Amniotic stem cell (primary cell): ENCODE measurements at regions not wholly inside any gene's neighbourhood (a gene's known extent, or its start where the extent isn't known, plus 50 kb on each side); places are given as distances from the start of the nearest gene placed in this dataset.
"Not testable (repeated sequence)": the region's sequence is repeated elsewhere in the genome, so short reads cannot be mapped to it uniquely, and the experiment has no call there.

Experiments
- DNase-seq: peaks from one replicate; lab custom pipeline; 2025; lab: John Stamatoyannopoulos, UW

DNA sequence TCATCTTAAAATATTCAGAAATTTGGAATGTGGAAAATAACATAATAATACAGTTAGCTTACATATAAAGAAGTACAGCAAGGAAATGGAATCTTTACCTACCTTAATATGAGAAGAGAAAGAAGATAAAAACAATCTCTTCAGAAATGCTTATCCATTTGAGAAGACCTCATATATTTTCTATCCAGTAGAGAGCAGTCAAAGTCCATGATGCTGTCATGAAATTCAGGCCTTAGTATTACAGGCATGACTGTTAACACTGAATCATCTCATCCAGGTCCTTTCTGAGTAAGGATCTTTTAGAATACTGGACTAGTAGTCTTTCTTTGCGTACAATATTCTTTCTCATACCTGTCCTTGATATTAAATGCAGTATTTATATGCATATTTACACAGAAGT, 713.4 kb downstream of the CD109 start:
- DNase-seq: peak; percentile 62

DNA sequence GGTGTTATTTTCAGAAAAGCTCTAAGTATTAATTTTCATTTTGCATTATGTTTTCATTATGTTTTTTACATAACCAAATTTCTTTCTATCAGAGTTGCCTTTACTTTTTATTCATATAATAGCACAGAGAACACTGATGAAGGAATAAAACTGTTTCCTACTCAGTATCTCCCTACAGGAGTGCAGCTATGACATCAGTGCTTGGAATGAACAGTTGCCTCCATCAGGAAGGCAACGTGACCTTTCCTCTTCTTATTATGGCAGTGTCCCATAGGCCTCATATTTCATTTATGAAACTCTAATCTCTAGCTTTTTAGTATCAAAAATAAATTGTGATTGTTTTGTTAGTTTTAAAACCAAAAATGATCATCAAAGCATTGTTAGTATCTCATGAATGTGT, 712.8 kb downstream of the CD109 start:
- DNase-seq: no peak

- DNase-seq: no peak
These were observed 708.4 kb downstream of the CD109 start for GRCh38 chr6:74404366-74404765.

GRCh38 chr6:74402781-74403180, 706.8 kb downstream of the CD109 start:
- DNase-seq: no peak

DNA sequence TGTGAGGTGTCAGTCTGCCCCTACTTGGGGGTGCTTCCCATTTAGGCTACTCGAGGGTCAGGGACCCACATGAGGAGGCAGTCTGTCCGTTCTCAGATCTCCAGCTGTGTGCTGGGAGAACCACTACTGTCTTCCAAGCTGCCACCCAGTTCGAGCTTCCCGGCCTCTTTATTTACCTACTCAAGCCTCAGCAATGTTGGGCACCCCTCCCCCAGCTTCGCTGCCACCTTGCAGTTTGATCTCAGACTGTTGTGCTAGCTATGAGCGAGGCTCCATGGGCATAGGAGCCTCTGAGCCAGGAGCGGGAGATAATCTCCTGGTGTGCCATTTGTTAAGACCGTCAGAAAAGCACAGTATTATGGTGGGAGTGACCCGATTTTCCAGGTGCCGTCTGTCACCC, 682.4 kb downstream of the CD109 start:
- DNase-seq: not testable (repeated sequence)

- DNase-seq: peak; percentile 45
These were observed 673.6 kb downstream of the CD109 start for GRCh38 chr6:74369556-74369993.

- DNase-seq: no peak
These were observed 672.7 kb downstream of the CD109 start for GRCh38 chr6:74368746-74369145.

DNA sequence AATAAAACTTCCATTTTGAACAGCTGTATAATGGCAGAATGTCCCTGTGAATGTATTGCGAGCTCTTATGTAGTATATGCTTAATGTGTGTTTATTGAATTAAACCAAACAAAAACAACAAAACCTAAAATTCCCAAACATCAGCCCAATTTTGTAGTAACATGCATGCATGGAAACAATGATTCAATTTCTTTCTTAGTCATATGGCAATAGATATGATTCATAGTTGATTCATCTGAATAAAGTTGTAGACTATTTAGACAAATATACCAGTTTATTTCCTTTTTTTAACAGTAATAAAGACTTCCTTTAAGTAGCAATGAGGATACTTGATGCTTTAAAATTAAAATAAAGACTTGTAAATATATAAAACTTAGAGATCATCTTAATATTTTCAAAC, 670.6 kb downstream of the CD109 start:
- peak; percentile 56 for DNase-seq

DNA sequence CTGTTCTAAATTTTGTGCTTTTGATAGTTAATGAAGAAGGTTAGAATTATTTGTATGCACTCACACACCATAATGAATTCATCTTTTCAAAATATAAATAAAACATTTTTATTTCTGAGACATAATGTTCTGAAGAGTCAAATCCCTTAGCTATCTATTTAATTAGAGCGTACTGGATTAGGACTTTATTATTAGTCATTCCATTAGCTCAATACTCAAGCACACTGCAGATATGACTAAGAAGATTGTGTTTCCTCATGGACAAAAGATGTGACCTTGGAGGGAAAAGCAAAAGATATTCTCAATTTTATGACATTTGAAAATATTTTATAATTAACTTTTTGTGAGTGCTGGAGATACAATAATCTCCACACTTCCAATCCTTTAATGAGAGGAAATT, 666.4 kb downstream of the CD109 start:
- no peak for DNase-seq

DNA sequence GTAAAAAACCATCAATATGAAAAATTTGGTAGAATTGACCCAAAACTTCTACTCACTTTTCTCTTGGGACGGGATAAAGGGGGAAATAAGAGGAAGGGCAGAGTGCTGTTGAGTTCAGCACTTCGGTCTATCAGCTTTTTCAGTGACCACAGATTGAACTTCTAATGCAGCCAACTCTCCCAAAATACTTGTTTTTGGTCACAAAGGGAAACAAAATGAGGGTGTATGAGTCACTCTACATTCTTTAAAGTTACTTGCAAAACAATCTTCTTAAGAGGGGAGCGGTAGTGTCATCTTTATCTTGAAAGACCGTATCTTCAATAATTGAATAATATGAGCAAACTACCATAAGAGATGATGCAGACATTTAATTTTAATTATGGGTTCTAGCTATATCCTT, 661.3 kb downstream of the CD109 start:
- no peak for DNase-seq

DNA sequence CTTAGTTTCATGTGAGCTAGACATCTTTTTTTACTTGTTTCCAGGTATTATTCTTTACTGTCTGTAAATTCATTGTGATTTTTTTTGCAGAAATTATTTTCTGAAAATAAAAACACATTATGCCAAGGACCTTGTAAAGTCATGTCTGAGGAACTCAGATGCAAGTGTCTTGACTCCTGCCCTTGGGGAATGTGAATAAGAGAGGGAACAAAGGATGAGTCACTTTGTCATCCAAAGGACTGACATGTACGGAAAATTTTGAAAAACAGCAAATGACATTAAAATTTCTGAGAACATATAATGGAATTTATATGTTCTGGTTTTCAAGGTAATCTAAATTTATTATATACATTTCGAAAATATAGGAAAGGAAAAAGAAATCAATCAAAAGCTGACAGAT, 660.4 kb downstream of the CD109 start:
- DNase-seq: no peak

- DNase-seq: no peak
These were observed 651.0 kb downstream of the CD109 start for GRCh38 chr6:74346936-74347535.

- DNase-seq: no peak
These were observed 647.8 kb downstream of the CD109 start for GRCh38 chr6:74343804-74344203.

GRCh38 chr6:74343321-74343720, 647.3 kb downstream of the CD109 start:
- DNase-seq: not testable (repeated sequence)

DNA sequence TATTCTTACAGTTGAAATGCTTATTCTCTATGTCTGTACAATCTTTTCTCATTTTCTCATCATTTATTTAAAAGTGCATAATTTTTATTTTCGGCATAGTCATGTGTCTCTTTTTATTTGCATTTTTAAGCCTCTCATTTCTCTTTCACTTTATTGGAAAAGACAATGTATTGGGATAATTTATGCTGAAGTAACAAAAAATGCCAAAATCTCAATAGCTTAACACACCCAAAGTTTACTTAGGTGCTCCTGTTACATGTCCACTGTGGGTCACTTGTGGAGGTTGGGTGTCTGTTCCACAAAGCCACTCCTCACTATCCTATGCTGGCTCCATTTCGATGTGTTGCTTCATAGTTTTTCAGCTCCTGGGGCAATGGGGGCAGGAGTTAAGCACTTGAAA, 638.7 kb downstream of the CD109 start:
- no peak for DNase-seq

GRCh38 chr6:74333406-74333805, 637.4 kb downstream of the CD109 start:
- DNase-seq: no peak

- no peak for DNase-seq
These were observed 624.7 kb downstream of the CD109 start for GRCh38 chr6:74320715-74321114.

- no peak for DNase-seq
These were observed 624.1 kb downstream of the CD109 start for GRCh38 chr6:74320074-74320473.

GRCh38 chr6:74319292-74319691, 623.3 kb downstream of the CD109 start:
- DNase-seq: no peak

DNA sequence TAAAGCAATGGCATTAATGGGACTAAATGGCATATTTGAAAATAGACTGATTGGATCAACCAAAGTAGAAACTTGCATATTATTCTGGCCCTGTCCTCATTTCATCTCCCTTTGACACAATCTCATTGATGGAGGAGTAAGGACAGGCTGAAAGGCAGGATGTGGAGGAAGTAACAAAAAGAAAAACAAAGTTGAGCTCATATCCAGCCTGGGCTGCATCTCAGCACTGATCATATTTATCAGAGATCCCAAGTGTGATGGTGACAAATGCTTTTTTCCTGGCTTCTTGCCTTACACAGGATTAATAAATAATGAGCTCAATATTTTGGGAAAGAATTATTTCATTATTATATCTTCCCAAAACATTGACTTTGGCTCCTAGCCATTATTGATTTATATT, 622.7 kb downstream of the CD109 start:
- no peak for DNase-seq

DNA sequence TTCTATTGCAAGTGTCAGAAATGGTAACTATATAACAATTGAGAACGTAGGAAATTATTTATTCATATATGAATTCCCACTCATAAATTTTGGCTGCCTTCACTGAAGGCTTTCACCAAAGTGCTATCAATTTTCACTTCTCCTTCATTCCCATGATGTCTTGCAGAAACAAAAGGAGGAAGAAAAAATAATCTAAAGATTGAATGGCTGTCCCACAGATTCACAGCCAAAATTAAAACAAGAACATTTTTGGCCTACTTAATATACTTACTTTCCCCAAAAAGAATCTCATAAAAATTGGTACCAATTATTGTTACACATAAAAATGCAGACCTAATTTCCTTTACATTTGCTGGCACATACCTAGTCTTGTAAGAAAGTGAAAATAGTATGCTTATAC, 616.1 kb downstream of the CD109 start:
- DNase-seq: no peak

DNA sequence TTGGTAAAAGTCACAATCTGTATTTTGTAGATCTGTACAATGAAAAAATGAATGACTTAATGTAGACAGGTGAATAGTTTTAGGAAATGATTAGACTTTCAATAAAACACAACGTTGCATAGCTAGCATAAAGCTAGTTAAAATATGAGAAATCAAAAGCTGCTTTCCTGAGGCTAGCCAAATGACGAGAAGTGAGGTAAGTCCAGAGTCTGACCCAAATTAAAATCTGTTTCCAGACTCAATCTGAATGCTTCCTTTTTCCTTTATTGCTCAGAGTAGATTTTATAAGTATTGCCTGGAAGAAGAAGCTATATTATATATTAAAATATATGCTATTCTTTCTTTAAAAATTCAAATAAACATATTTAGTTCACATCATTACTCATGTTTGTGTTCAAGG, 615.4 kb downstream of the CD109 start:
- no peak for DNase-seq

GRCh38 chr6:74289884-74290283, 593.9 kb downstream of the CD109 start:
- DNase-seq: no peak

- DNase-seq: no peak
These were observed 591.9 kb downstream of the CD109 start for GRCh38 chr6:74287932-74288331.

- DNase-seq: no peak
These were observed 591.4 kb downstream of the CD109 start for GRCh38 chr6:74287441-74287840.
